ENCODE measurements at regions not wholly inside any gene's neighbourhood (a gene's known extent, or its start where the extent isn't known, plus 50 kb on each side); places are given as distances from the start of the nearest gene placed in this dataset.

DNA sequence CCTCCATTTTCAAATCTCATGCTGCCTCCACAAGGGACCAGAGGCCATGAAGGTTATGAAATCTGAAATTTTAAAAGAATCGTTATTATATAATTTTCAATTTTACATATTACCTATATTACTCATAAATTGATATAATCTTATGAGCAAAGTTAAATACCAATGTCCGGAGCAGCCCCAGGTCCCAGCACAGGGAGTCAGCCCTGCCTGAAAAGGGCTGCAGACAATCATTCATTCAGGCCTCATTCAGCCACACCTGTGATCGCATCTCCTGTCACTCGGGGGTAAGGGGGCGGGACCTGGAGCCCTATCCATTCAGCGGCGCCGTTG lies 172.5 kb downstream of the AHSP start:
- H3K4me3 Mint-ChIP-seq: peak overlapping the region; percentile 83 to 91 (median 90)
- peaks cover 4% of the 10 kb centered on the region for H3K27me3 Mint-ChIP-seq (ENCODE audit: low read depth)
- peaks cover 13% of the 10 kb centered on the region for H3K36me3 Mint-ChIP-seq (ENCODE audit: low read depth)
- H3K9me3 Mint-ChIP-seq: no peaks in the 10 kb centered on the region
- no peak for TF ChIP-seq CTCF (IDR thresholded peaks at IDR 0.05; ENCODE audit: unreplicated experiment in 3 of 3)
- peak overlapping the region in 1 of 3 experiments; percentile 90 for H3K27ac Mint-ChIP-seq
- peaks cover 10% of the 10 kb centered on the region for H3K4me1 Mint-ChIP-seq

GRCh38 chr16:31700530-31701388 lies 172.8 kb upstream of the ZNF267 start:
- Mint-ChIP-seq H3K27ac (peak overlapping the region; percentile 68 to 90 (median 76)), H3K9me3 (no peaks in the 10 kb centered on the region), H3K36me3 (ENCODE audit: low read depth) (peaks cover 16% of the 10 kb centered on the region), H3K27me3 (ENCODE audit: low read depth) (peaks cover 4% of the 10 kb centered on the region), H3K4me1 (peaks cover 10% of the 10 kb centered on the region), H3K4me3 (peak overlapping the region; percentile 83 to 91 (median 90))
- no peak for TF ChIP-seq CTCF (IDR thresholded peaks at IDR 0.05; ENCODE audit: unreplicated experiment in 3 of 3)

GRCh38 chr16:31701734-31702133 lies 171.9 kb upstream of the ZNF267 start:
- Mint-ChIP-seq H3K27me3 (ENCODE audit: low read depth) (peaks cover 4% of the 10 kb centered on the region), H3K36me3 (ENCODE audit: low read depth) (peaks cover 16% of the 10 kb centered on the region), H3K4me3 (peak overlapping the region; percentile 83 to 91 (median 88)), H3K9me3 (no peaks in the 10 kb centered on the region), H3K27ac (peak overlapping the region; percentile 68 to 90 (median 76)), H3K4me1 (peaks cover 10% of the 10 kb centered on the region)
- no peak for TF ChIP-seq CTCF (IDR thresholded peaks at IDR 0.05; ENCODE audit: unreplicated experiment in 3 of 3)

- no peak for TF ChIP-seq CTCF (IDR thresholded peaks at IDR 0.05; ENCODE audit: unreplicated experiment in 3 of 3)
- H3K36me3 Mint-ChIP-seq (ENCODE audit: low read depth): peaks cover 23% of the 10 kb centered on the region
- no peaks in the 10 kb centered on the region for H3K9me3 Mint-ChIP-seq
- peaks cover 4% of the 10 kb centered on the region for H3K27me3 Mint-ChIP-seq (ENCODE audit: low read depth)
- peaks cover 10% of the 10 kb centered on the region for H3K4me1 Mint-ChIP-seq
- no peak overlapping the region for H3K27ac Mint-ChIP-seq
- peak overlapping the region; percentile 55 to 91 (median 83) for H3K4me3 Mint-ChIP-seq
Observed at GRCh38 chr16:31702796-31703195, 170.8 kb upstream of the ZNF267 start.

GRCh38 chr16:31703526-31704128 lies 170.0 kb upstream of the ZNF267 start:
- Mint-ChIP-seq H3K27me3 (ENCODE audit: low read depth) (no peaks in the 10 kb centered on the region), H3K36me3 (ENCODE audit: low read depth) (peaks cover 30% of the 10 kb centered on the region), H3K4me3 (peak overlapping the region in 2 of 3 experiments; percentile 18 to 26), H3K4me1 (peaks cover 10% of the 10 kb centered on the region), H3K9me3 (no peaks in the 10 kb centered on the region), H3K27ac (no peak overlapping the region)
- TF ChIP-seq CTCF (IDR thresholded peaks at IDR 0.05; ENCODE audit: unreplicated experiment in 3 of 3): no peak

All from nephron (organoid).